H1 (cell line): ENCODE measurements at regions not wholly inside any gene's neighbourhood (a gene's known extent, or its start where the extent isn't known, plus 50 kb on each side); places are given as distances from the start of the nearest gene placed in this dataset.

ENCODE experiments used
- CTCF ChIA-PET: fragments of 300-600 bp; sonication (Branson Sonifier 250); formaldehyde crosslinking; loops from one replicate; lab custom pipeline; 2021; ENCODE audit not compliant: partially characterized antibody; lab: Charles Lee
- POLR2A ChIA-PET: fragments of 300-600 bp; sonication (Branson Sonifier 250); formaldehyde crosslinking; loops from one replicate; lab custom pipeline; 2021; ENCODE audit warnings: inconsistent platforms; ENCODE audit not compliant: partially characterized antibody; lab: Charles Lee
- DNase-seq, 2 experiments: peaks; one replicate each; pipeline versions ENCODE4 v3.0.0 to v3.0.0-alpha.2; 2010 to 2022; ENCODE audit warnings: low spot score in 2 of 2, low read depth in 1 of 2, mixed read lengths in 1 of 2
- FAIRE-seq: peaks from 2 replicates; lab custom pipeline; 2011; peaks lifted over from hg19 to GRCh38; lab: Jason Lieb, UNC
- H2AFZ ChIP-seq: 2 replicates; pipeline ENCODE4 v1.8.1; 2012; ENCODE audit warnings: low read length, inconsistent platforms
- H2AK5ac ChIP-seq: 2 replicates; pipeline ENCODE4 v1.6.1; 2013; ENCODE audit warnings: low read depth, low read length
- H2BK120ac ChIP-seq: replicated peaks from 2 replicates; pipeline ENCODE3; 2013; ENCODE audit warnings: low read depth, low read length, inconsistent platforms
- H2BK12ac ChIP-seq: 2 replicates; pipeline ENCODE4 v1.6.1; 2013; ENCODE audit warnings: low read depth, low read length
- H2BK15ac ChIP-seq: 2 replicates; pipeline ENCODE4 v1.6.1; 2013; ENCODE audit warnings: low read length
- H2BK20ac ChIP-seq: 2 replicates; pipeline ENCODE4 v1.6.1; 2013; ENCODE audit warnings: low read length
- H2BK5ac ChIP-seq: 2 replicates; pipeline ENCODE4 v1.6.1; 2013; ENCODE audit warnings: low read depth, low read length
- H3K14ac ChIP-seq: 2 replicates; pipeline ENCODE4 v1.6.1; 2013; ENCODE audit warnings: inconsistent platforms; ENCODE audit not compliant: insufficient read length
- H3K18ac ChIP-seq: 2 replicates; pipeline ENCODE4 v1.6.1; 2013; ENCODE audit warnings: low read length; ENCODE audit errors: extremely low read depth
- H3K23ac ChIP-seq: 2 replicates; pipeline ENCODE4 v1.6.1; 2013; ENCODE audit warnings: inconsistent platforms; ENCODE audit not compliant: insufficient read length
- H3K23me2 ChIP-seq: 2 replicates; pipeline ENCODE4 v1.6.1; 2013; ENCODE audit warnings: low read depth, low read length
- H3K27ac ChIP-seq: 2 replicates; pipeline ENCODE4 v1.6.1; 2011; ENCODE audit warnings: low read depth, low read length, inconsistent platforms
- H3K27me3 ChIP-seq, 4 experiments: replicated peaks in 1 of 4; 1 replicate in 1 of 4; 2 replicates in 3 of 4; pipeline versions ENCODE4 v1.6.1 to v1.8.1; 2011 to 2013; ENCODE audit warnings: low read length in 3 of 4, mild to moderate bottlenecking in 3 of 4, inconsistent platforms in 2 of 4, mixed read lengths in 2 of 4, moderate library complexity in 1 of 4; ENCODE audit not compliant: control insufficient read depth in 3 of 4, insufficient read depth in 3 of 4; ENCODE audit errors: extremely low read depth in 1 of 4
- H3K36me3 ChIP-seq, 4 experiments: 2 replicates each; pipeline versions ENCODE4 v1.6.1 to v1.8.1; 2011 to 2013; ENCODE audit warnings: mild to moderate bottlenecking in 4 of 4, low read length in 3 of 4, moderate library complexity in 2 of 4, control low read depth in 1 of 4, inconsistent platforms in 1 of 4; ENCODE audit not compliant: insufficient read depth in 4 of 4, control insufficient read depth in 2 of 4
- H3K4ac ChIP-seq: replicated peaks from 2 replicates; pipeline ENCODE3; 2013; ENCODE audit warnings: low read length, low read depth, mixed read lengths, inconsistent platforms; ENCODE audit not compliant: insufficient read length
- H3K4me1 ChIP-seq, 4 experiments: replicated peaks in 1 of 4; 1 replicate in 1 of 4; 2 replicates in 3 of 4; pipeline versions ENCODE4 v1.6.1 to v1.8.1; 2011 to 2013; ENCODE audit warnings: low read length in 3 of 4, inconsistent platforms in 2 of 4, mixed read lengths in 1 of 4; ENCODE audit not compliant: insufficient read depth in 4 of 4, control insufficient read depth in 3 of 4
- H3K4me2 ChIP-seq, 2 experiments: 2 replicates each; pipeline versions ENCODE4 v1.6.1 to v1.8.1; 2011 to 2013; ENCODE audit warnings: low read depth in 2 of 2, low read length in 2 of 2, control low read depth in 1 of 2, inconsistent platforms in 1 of 2, mild to moderate bottlenecking in 1 of 2; ENCODE audit not compliant: insufficient read depth in 1 of 2
- H3K4me3 ChIP-seq, 4 experiments: fragments of 200-600, 300-600 bp in 1 of 4; sonication (generic), shearing (Covaris generic), sonication (Bioruptor Twin) in 1 of 4; 2 replicates each; pipeline versions ENCODE4 v1.5.1 to v1.8.1; 2011 to 2016; ENCODE audit warnings: low read length in 4 of 4, low read depth in 3 of 4, control low read depth in 2 of 4, inconsistent platforms in 2 of 4, mild to moderate bottlenecking in 2 of 4, mixed read lengths in 1 of 4, moderate library complexity in 1 of 4; ENCODE audit not compliant: insufficient read depth in 2 of 4; ENCODE audit errors: extremely low read depth in 1 of 4
- H3K56ac ChIP-seq: replicated peaks from 2 replicates; pipeline ENCODE3; 2013; ENCODE audit warnings: low read depth, mild to moderate bottlenecking, mixed read lengths, low read length, inconsistent platforms; ENCODE audit not compliant: insufficient read length
- H3K79me1 ChIP-seq: 2 replicates; pipeline ENCODE4 v1.6.1; 2013; ENCODE audit warnings: low read depth, low read length, control low read depth
- H3K79me2 ChIP-seq, 2 experiments: 2 replicates each; pipeline versions ENCODE4 v1.6.1 to v1.8.1; 2012 to 2013; ENCODE audit warnings: low read length in 2 of 2, mild to moderate bottlenecking in 2 of 2, inconsistent platforms in 1 of 2; ENCODE audit not compliant: insufficient read depth in 2 of 2, control insufficient read depth in 1 of 2
- H3K9ac ChIP-seq, 4 experiments: replicated peaks in 1 of 4; 1 replicate in 1 of 4; 2 replicates in 3 of 4; pipeline versions ENCODE4 v1.6.1 to v1.8.1; 2011 to 2013; ENCODE audit warnings: low read depth in 3 of 4, low read length in 3 of 4, control low read depth in 2 of 4, mild to moderate bottlenecking in 2 of 4, moderate library complexity in 2 of 4, inconsistent platforms in 1 of 4; ENCODE audit errors: extremely low read depth in 1 of 4
- H3K9me3 ChIP-seq, 2 experiments: 2 replicates each; pipeline versions ENCODE4 v1.6.1 to v1.8.1; 2012 to 2013; ENCODE audit warnings: mild to moderate bottlenecking in 2 of 2, moderate library complexity in 2 of 2, control low read depth in 1 of 2, inconsistent platforms in 1 of 2, low read depth in 1 of 2, low read length in 1 of 2, mixed read lengths in 1 of 2; ENCODE audit not compliant: insufficient read depth in 2 of 2
- H4K20me1 ChIP-seq, 2 experiments: replicated peaks in 1 of 2; 2 replicates each; pipeline versions ENCODE3 to v1.8.1; 2011 to 2013; ENCODE audit warnings: inconsistent platforms in 2 of 2, low read length in 2 of 2, mild to moderate bottlenecking in 1 of 2; ENCODE audit not compliant: insufficient read depth in 2 of 2, control insufficient read depth in 1 of 2
- H4K5ac ChIP-seq: 2 replicates; pipeline ENCODE4 v1.6.1; 2013; ENCODE audit warnings: low read length, low read depth, mixed read lengths, inconsistent platforms; ENCODE audit not compliant: insufficient read length
- H4K8ac ChIP-seq: 2 replicates; pipeline ENCODE4 v1.8.0; 2013; ENCODE audit warnings: mild to moderate bottlenecking, moderate library complexity, low read length, inconsistent platforms; ENCODE audit not compliant: insufficient read depth; ENCODE audit errors: extremely low read depth
- H4K91ac ChIP-seq: replicated peaks from 2 replicates; pipeline ENCODE3; 2013; ENCODE audit warnings: low read length, mixed read lengths, inconsistent platforms; ENCODE audit not compliant: insufficient read length
- CTCF ChIP-seq, 3 experiments: IDR thresholded peaks; 1 replicate in 2 of 3; 2 replicates in 1 of 3; pipeline versions ENCODE4 v1.5.1 to v1.6.1; 2011; ENCODE audit warnings: low read length in 3 of 3, mild to moderate bottlenecking in 3 of 3, inconsistent platforms in 2 of 3, low read depth in 1 of 3, moderate library complexity in 1 of 3; ENCODE audit not compliant: insufficient read depth in 1 of 3; ENCODE audit errors: control extremely low read depth in 1 of 3
- HDAC2 ChIP-seq, 2 experiments: fragments of 300-600 bp in 1 of 2; sonication (generic) in 1 of 2; IDR thresholded peaks; 2 replicates each; pipeline ENCODE4 v1.6.1; 2011 to 2012; ENCODE audit warnings: low read depth in 2 of 2, low read length in 2 of 2, mild to moderate bottlenecking in 2 of 2, moderate library complexity in 2 of 2, borderline replicate concordance in 1 of 2, inconsistent platforms in 1 of 2
- RAD21 ChIP-seq, 2 experiments: IDR thresholded peaks in 1 of 2; conservative IDR thresholded peaks in 1 of 2; 2 replicates each; pipeline ENCODE4 v1.6.1; 2011; ENCODE audit warnings: low read depth in 2 of 2, low read length in 2 of 2, improper control_type of control experiment in 1 of 2, inconsistent platforms in 1 of 2, mild to moderate bottlenecking in 1 of 2, moderate library complexity in 1 of 2
- WGBS, 2 experiments: shearing (Covaris generic) in 1 of 2; methylation state at CpG; one replicate each; pipeline versions ENCODE4 v1.1.6 to v1.1.7; 2013 to 2015; ENCODE audit warnings: low lambda C conversion rate in 2 of 2, mixed read lengths in 2 of 2, inconsistent platforms in 1 of 2, low coverage in 1 of 2, missing lambda C conversion rate in 1 of 2; ENCODE audit not compliant: insufficient replicate concordance in 2 of 2, insufficient coverage in 1 of 2, insufficient read length in 1 of 2; ENCODE audit errors: extremely low coverage in 1 of 2, missing lambda C conversion rate in 1 of 2; 5-methylcytosine and 5-hydroxymethylcytosine counted together
- TF ChIP-seq, protein P1 (sequence below): IDR thresholded peaks from 2 replicates; pipeline ENCODE4 v1.6.1; 2012; ENCODE audit warnings: inconsistent platforms

DNA sequence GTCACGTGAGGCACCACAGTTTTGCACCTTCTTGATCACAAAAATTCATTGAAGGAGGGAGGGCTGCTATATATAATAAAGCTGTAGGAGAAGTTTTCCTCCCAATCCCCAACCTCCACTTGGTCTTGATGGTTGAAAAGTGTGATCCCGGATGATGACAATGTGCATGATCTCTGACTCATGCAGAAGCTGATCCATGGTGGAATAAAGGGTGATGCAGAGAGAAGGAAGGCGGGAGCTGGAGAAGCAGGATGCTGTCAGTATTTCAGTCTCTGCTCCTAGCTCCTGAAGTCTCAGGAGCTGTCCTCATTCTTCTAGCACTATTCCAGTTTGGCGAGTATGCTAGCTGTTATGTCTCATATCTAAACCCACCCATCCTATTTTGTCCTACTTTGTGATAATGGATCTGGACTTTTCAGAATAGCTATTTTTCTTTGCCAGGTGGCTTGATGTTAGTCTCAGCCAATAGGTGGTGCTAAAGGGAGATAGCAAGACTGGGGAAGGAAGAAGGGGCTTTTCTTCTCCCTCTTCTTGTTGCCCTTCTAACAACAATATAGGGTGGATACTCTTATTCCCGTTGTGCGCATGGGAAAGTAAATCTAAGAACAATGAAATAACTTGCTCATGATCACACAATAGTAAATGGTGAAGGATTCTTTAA lies 65.6 kb upstream of the HTR2A start:
- Histone ChIP-seq H3K79me1 (no peaks in the 10 kb centered on the region), H4K91ac (no peak overlapping the region), H4K20me1 (no peaks in the 10 kb centered on the region), H3K14ac (no peak overlapping the region), H3K27ac (no peak overlapping the region), H3K79me2 (no peaks in the 10 kb centered on the region), H2BK12ac (no peak overlapping the region), H4K8ac (no peak overlapping the region), H3K4me3 (no peak overlapping the region), H3K23me2 (no peaks in the 10 kb centered on the region), H3K23ac (no peak overlapping the region), H3K4me2 (no peak overlapping the region), H3K27me3 (no peaks in the 10 kb centered on the region), H3K9me3 (no peaks in the 10 kb centered on the region), H3K56ac (no peak overlapping the region), H3K4me1 (no peaks in the 10 kb centered on the region), H2BK20ac (no peak overlapping the region), H2BK5ac (no peak overlapping the region), H2BK15ac (no peak overlapping the region), H3K4ac (no peak overlapping the region), H4K5ac (no peak overlapping the region), H3K36me3 (no peaks in the 10 kb centered on the region; a peak in 1 of 8 replicates), H2BK120ac (no peak overlapping the region), H2AFZ (no peak overlapping the region), H2AK5ac (no peak overlapping the region), H3K18ac (no peak overlapping the region), H3K9ac (no peak overlapping the region)
- WGBS, 2 experiments = 87% methylated on average over 6 of the region's 6 CpGs; no CpG with 5 or more reads in 1 of the 2 experiments
- ChIA-PET CTCF (interaction anchor here (0.6 to 5.7 kb wide), 47 partner anchors 9 to 1577 kb away, joined by 3 to 49 read pairs (median 4); partner anchors contain the start of gene HTR2A), POLR2A (no interaction called here)
- no peak for TF ChIP-seq HDAC2 (IDR thresholded peaks at IDR 0.05; ENCODE audit: borderline replicate concordance in 1 of 2, low read depth in 2 of 2, low read length in 2 of 2)
- peak in 2 of 3 experiments; percentile 49 to 58; a peak in 3 of 4 replicates for TF ChIP-seq CTCF (IDR thresholded peaks at IDR 0.05; ENCODE audit: control extremely low read depth in 1 of 3, insufficient read depth in 1 of 3, low read depth in 1 of 3, low read length in 3 of 3)
- TF ChIP-seq RAD21 (IDR thresholded peaks at IDR 0.05 in 1 of 2, conservative IDR thresholded peaks at IDR 0.05 in 1 of 2; ENCODE audit: low read depth in 2 of 2, low read length in 2 of 2) = peak; percentile 55 to 69
- TF ChIP-seq, protein P1, sequence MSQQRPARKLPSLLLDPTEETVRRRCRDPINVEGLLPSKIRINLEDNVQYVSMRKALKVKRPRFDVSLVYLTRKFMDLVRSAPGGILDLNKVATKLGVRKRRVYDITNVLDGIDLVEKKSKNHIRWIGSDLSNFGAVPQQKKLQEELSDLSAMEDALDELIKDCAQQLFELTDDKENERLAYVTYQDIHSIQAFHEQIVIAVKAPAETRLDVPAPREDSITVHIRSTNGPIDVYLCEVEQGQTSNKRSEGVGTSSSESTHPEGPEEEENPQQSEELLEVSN = no peak
- FAIRE-seq (peak; percentile 32), DNase-seq (no peak)
